ENCODE measurements at regions not wholly inside any gene's neighbourhood (a gene's known extent, or its start where the extent isn't known, plus 50 kb on each side); places are given as distances from the start of the nearest gene placed in this dataset.
"Not testable (repeated sequence)": the region's sequence is repeated elsewhere in the genome, so short reads cannot be mapped to it uniquely, and the experiment has no call there.

DNA sequence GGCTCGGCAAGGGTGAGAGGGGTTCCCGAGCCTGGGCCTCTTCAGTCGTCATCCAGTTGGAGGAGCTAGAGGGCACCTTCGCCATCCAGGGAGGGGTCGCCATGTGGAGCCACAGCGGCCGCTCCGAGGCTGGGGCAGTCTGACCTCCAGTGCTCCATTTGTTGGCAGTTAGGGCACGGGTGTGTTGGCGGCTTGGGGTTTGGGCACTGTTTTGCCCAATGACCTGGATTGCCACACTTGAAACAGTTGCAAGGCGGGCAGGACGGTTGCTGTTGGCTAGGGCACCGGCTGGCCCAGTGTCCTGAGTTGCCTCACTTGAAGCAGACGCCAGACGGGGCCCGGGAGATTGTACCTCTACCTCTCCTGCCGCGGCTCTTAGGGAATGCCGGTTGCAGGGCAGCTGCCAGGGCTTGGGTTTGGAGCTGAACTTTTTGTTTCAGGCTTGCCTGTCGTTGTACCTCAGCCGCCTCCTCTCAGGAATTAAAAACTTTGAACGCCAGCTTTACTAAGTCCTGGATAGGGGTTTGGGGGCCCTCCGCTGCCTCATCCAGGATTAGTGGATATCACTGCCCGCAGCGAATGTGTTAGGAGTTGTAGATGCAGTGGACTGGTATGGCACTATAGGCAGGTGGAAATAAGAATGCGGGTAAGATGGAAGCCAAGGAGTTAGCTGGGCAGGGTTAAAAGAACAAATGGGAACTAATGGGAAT is 639.9 kb upstream of the DPP6 start:
- DNase-seq (ENCODE audit: low spot score); in situ Hi-C loops (cut with MboI; ENCODE audit: low sequenced_read_pairs, unreplicated experiment): not testable (repeated sequence)

DNA sequence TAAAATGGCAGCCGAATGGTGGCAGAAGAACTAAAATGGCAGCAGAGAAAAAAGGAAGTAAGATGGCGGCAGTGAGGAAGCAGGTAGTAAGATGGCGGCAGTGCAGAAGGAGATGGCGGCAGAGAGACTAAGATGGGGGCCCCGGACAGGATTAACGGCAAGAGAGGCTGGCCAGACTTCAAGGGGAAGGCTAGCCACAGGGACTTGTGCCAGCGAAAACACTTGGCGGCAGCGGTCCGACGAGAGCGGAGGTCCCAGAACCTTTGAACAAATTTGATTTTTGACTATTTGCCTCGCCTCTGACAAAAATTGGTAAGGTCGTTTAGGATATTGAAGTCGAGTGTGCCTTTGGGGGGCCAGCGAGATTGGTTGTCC is 639.4 kb upstream of the DPP6 start:
- DNase-seq (ENCODE audit: low spot score); in situ Hi-C loops (cut with MboI; ENCODE audit: low sequenced_read_pairs, unreplicated experiment): not testable (repeated sequence)

DNA sequence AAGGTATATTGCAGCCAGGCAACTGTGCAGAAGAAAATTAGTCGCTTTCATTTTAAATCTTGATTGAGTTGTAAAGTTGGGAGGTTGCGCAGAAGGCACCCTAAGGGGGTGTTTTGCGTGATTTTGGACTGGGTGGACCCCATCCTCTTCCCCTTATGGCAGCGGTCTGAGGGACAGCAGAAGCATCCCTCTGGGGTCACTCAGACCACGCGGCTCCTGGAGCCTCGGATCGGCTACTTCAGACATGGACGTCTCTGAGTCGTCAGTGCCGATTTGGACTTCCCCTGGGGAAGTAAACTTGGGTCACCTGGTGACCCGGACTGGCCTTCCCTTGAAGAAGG is 639.0 kb upstream of the DPP6 start:
- TF ChIP-seq, protein P1, sequence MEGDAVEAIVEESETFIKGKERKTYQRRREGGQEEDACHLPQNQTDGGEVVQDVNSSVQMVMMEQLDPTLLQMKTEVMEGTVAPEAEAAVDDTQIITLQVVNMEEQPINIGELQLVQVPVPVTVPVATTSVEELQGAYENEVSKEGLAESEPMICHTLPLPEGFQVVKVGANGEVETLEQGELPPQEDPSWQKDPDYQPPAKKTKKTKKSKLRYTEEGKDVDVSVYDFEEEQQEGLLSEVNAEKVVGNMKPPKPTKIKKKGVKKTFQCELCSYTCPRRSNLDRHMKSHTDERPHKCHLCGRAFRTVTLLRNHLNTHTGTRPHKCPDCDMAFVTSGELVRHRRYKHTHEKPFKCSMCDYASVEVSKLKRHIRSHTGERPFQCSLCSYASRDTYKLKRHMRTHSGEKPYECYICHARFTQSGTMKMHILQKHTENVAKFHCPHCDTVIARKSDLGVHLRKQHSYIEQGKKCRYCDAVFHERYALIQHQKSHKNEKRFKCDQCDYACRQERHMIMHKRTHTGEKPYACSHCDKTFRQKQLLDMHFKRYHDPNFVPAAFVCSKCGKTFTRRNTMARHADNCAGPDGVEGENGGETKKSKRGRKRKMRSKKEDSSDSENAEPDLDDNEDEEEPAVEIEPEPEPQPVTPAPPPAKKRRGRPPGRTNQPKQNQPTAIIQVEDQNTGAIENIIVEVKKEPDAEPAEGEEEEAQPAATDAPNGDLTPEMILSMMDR (IDR thresholded peaks at IDR 0.05; ENCODE audit: borderline replicate concordance, control extremely low read depth, extremely low read depth, insufficient read depth, missing control alignments) = no peak
- in situ Hi-C loops (cut with MboI; ENCODE audit: low sequenced_read_pairs, unreplicated experiment) = no loop called here
- DNase-seq (ENCODE audit: low spot score) = no peak

DNA sequence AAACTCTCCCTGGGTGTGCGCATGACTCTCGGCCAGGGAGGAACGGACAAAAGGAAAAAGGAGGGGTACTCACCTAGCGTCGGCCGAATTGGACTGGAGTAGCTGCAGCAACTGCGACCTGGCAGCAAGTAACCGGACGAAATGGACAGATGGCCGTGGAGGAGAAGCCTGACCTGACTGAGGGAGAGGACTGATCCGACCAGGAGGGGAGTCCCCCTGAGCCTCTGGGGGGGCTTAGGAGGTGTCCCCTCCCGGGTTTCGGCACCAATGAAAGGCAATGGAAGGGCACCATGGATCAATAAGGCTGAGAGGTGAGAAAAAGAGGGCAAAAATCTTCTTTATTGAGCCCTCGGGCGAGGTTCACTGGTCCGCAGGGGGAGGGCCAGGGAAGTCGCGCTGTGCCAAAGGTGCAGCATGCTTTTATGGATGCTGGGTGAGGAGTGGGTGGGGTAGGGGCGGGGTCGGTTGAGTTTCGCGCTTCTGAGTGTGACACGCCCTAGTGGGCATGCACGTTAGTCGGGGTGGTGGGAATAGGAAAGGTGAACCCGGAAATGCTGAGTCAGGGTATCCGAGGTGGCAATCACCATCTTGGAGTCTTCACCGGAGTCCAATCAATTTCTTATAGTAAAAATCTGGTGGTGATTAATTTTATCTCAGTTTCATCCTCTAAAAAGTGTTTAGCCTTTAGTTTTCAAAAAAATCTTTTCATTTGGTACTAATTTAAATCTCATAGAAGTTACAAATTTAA is 638.5 kb upstream of the DPP6 start:
- in situ Hi-C loops (cut with MboI; ENCODE audit: low sequenced_read_pairs, unreplicated experiment) = no loop called here
- TF ChIP-seq, protein P1 (IDR thresholded peaks at IDR 0.05; ENCODE audit: borderline replicate concordance, control extremely low read depth, extremely low read depth, insufficient read depth, missing control alignments) = no peak
- DNase-seq (ENCODE audit: low spot score) = no peak

DNA sequence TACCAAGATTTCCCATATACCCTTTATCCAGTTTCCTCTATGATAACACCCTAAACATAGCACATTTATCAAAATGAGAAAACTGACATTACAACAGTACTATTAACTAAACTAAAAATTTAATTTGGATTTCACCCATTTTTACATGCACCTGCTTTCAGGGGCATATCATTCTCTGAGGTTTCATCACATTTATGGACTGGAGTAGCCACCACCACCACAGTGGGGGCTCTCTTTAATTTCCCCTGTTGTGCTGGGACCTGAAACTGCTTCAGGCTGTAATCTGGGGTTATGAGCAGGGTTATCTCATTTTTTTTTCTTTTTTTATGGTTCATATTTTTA is 637.9 kb upstream of the DPP6 start:
- no peak for DNase-seq (ENCODE audit: low spot score)
- TF ChIP-seq, protein P1 (IDR thresholded peaks at IDR 0.05; ENCODE audit: borderline replicate concordance, control extremely low read depth, extremely low read depth, insufficient read depth, missing control alignments) = no peak
- in situ Hi-C loops (cut with MboI; ENCODE audit: low sequenced_read_pairs, unreplicated experiment) = no loop called here

DNA sequence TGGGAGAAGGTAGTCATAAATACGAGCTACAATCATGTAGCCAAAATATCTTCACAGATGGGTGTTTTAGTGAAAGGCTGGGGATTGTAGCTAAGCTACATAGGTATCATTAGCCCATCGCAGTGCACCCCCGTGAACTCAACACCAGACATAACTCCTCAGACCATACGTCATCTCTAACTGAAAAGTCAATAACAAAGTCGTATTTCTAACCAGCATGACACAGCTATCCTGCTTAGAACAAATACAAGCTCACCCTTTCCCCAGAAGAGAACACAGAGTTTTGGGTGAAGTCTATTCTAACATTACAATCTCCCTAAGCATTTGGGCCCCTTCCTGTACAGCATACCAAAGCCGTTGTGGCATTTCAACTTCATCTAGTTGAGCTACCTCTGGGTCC is 636.6 kb upstream of the DPP6 start:
- in situ Hi-C loops (cut with MboI; ENCODE audit: low sequenced_read_pairs, unreplicated experiment) = no loop called here
- no peak for DNase-seq (ENCODE audit: low spot score)
- TF ChIP-seq, protein P1 (IDR thresholded peaks at IDR 0.05; ENCODE audit: borderline replicate concordance, control extremely low read depth, extremely low read depth, insufficient read depth, missing control alignments) = no peak

DNA sequence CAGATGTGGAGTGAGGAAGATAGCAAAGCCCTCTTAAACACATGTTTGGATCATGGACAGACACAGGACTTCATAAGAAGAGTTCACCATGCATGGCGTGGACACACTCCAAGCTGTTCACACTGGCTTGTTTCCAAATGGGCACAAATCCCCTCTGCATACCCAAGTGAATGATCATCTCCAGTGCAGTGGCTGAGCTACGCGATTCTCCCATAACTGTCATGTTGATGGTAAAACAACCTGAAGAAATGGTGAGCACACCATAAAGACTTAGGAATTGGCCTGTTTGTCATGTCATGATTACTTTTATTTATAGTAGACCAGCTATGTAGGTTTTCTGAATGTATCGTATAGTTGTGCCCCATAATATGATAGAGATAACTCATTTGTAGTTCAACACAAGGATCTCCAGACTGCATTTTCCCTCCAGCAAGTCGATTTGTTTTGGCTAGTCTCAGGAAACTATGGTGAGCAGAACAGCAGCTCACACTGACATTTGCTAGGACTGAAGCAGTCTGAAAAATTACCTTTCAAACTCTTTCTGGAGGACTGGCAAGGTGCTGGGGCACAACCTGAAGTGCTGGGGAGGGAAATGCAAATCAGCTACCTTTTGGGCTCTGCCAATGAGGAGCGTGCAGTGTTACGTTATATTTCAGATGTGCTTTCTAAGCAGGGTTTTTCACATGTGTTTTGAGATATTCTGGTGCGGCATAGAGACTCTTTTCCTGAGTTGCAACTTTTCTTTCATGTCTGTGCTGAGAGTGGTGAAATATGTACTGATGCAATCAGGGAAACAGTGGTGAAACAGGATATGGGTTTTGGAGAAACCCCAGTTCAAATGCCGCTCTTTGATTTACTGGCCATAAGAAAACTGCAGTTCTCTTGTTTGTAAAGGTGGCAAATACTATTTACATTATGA is 629.6 kb upstream of the DPP6 start:
- DNase-seq (ENCODE audit: low spot score) = no peak
- in situ Hi-C loops (cut with MboI; ENCODE audit: low sequenced_read_pairs, unreplicated experiment) = no loop called here
- TF ChIP-seq, protein P1 (IDR thresholded peaks at IDR 0.05; ENCODE audit: borderline replicate concordance, control extremely low read depth, extremely low read depth, insufficient read depth, missing control alignments) = no peak
